ENCODE measurements at regions not wholly inside any gene's neighbourhood (a gene's known extent, or its start where the extent isn't known, plus 50 kb on each side); places are given as distances from the start of the nearest gene placed in this dataset.

DNA sequence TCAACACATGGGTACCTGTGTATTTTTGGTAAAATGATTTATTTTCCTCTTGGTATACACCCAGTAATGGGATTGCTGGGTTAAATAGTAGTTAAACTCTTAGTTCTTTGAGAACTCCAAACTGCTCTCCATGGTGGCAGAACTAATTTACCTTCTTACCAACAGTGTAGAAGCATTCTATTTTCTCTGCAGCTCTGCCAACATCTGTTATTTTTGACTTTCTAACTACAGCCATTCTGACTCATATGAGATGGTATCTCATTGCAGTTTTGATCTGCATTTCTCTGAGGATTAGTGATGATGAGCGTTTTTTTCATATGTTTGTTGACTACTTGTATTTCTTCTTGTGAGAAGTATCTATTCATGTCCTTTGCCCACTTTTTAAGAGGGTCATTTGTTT, 180.6 kb downstream of the FSIP2 start:
- TF ChIP-seq, protein P1, sequence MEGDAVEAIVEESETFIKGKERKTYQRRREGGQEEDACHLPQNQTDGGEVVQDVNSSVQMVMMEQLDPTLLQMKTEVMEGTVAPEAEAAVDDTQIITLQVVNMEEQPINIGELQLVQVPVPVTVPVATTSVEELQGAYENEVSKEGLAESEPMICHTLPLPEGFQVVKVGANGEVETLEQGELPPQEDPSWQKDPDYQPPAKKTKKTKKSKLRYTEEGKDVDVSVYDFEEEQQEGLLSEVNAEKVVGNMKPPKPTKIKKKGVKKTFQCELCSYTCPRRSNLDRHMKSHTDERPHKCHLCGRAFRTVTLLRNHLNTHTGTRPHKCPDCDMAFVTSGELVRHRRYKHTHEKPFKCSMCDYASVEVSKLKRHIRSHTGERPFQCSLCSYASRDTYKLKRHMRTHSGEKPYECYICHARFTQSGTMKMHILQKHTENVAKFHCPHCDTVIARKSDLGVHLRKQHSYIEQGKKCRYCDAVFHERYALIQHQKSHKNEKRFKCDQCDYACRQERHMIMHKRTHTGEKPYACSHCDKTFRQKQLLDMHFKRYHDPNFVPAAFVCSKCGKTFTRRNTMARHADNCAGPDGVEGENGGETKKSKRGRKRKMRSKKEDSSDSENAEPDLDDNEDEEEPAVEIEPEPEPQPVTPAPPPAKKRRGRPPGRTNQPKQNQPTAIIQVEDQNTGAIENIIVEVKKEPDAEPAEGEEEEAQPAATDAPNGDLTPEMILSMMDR (conservative IDR thresholded peaks at IDR 0.05; ENCODE audit: control insufficient read depth, insufficient read depth, low read depth, low read length) = no peak
- H3K4me3 ChIP-seq (ENCODE audit: control insufficient read depth, low read depth, low read length) = no peak overlapping the region
- peak; percentile 23 for DNase-seq (ENCODE audit: low read depth)

DNA sequence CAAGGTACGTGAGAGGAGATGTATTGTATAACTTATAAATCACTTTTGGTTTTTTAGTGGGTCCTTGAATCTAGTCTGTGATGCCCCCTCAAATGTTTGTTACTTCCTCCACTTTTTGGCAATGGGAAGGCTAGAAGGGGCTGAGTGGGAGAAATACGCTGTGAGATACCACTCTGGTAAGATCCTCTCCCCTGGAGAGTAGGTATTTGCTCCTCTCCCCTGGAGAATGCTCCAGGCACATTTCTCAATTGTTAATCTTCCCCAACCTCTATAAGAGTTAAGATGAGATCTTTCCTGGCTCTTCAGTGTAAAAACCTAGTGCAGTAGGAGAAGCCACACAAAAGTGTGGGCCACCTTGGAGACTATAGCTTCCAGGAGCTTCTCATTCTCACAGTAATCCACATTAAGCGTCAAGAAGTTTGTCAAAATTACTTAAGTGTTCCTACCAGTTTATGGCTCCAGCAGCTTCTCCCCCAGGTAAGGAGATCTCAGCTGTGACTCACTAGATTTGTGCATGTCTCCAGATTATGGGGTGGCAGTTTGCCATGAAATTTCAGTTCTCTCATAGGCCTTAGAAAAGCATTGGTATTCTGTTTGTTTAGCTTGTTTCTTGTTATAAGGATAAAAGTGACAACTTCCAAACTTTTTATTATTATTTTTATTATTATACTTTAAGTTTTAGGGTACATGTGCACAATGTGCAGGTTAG, 182.6 kb downstream of the FSIP2 start:
- TF ChIP-seq, protein P1 (conservative IDR thresholded peaks at IDR 0.05; ENCODE audit: control insufficient read depth, insufficient read depth, low read depth, low read length) = no peak
- DNase-seq (ENCODE audit: low read depth) = peak; percentile 0
- no peak overlapping the region for H3K4me3 ChIP-seq (ENCODE audit: control insufficient read depth, low read depth, low read length)

DNA sequence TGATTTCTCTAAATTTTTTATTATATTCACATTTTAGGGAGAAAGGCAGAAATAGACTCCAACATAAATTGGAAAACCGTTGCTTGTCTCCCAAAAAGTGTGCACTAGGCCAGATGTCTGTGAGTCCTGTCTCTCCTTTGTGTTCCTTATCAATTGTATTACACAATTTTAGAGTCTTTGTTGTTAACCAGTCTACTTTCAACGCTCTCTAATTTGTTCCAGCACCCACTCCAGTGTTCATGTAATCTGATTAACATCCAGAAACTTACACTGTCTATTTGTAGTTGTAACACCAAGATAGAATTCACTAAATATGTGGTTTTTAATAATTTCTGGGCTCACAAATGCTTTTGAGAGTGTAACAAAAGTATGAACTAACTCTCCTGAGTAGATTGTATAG, 195.6 kb downstream of the FSIP2 start:
- DNase-seq (ENCODE audit: low read depth) = no peak
- H3K4me3 ChIP-seq (ENCODE audit: control insufficient read depth, low read depth, low read length) = no peak overlapping the region
- TF ChIP-seq, protein P1 (conservative IDR thresholded peaks at IDR 0.05; ENCODE audit: control insufficient read depth, insufficient read depth, low read depth, low read length) = no peak

DNA sequence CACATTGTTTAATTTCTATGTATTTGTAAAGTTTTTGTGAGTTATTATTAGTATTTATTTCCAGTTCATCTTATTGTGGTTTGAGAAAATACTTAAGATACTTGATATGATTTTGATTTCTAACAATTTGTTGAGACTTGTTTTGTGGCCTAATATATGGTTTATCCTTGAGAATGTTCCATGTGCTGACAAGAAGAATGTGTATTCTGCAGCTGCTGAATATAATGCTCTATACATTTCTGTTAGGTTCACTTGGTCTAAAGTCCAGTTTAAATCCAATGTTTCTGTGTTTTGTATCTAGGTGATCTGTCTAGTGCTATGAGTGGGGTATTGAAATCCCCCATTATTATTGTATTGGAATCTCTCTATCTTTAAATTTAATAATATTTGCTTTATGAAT, 201.3 kb downstream of the FSIP2 start:
- H3K4me3 ChIP-seq (ENCODE audit: control insufficient read depth, low read depth, low read length) = no peak overlapping the region
- TF ChIP-seq, protein P1 (conservative IDR thresholded peaks at IDR 0.05; ENCODE audit: control insufficient read depth, insufficient read depth, low read depth, low read length) = no peak
- DNase-seq (ENCODE audit: low read depth) = no peak

DNA sequence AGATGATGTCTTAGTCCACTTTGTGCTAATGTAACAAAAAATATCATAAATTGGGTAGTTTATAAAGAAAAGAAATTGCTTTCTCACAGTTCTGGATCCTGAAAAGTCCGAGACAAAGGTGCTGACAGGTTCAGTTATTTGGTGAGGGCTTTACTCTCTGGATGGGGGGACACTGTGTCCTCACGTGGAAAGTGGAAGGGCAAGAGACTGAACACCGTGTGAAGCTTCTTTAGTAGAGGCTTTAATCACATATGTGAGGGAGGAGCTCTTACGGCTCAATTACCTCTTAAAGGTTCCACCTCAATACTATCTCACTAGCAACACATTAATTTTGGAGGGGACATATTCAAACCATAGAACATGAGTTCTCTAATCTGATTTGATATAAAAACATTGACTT, 204.3 kb downstream of the FSIP2 start:
- TF ChIP-seq, protein P1 (conservative IDR thresholded peaks at IDR 0.05; ENCODE audit: control insufficient read depth, insufficient read depth, low read depth, low read length) = no peak
- DNase-seq (ENCODE audit: low read depth) = no peak
- H3K4me3 ChIP-seq (ENCODE audit: control insufficient read depth, low read depth, low read length) = no peak overlapping the region

DNA sequence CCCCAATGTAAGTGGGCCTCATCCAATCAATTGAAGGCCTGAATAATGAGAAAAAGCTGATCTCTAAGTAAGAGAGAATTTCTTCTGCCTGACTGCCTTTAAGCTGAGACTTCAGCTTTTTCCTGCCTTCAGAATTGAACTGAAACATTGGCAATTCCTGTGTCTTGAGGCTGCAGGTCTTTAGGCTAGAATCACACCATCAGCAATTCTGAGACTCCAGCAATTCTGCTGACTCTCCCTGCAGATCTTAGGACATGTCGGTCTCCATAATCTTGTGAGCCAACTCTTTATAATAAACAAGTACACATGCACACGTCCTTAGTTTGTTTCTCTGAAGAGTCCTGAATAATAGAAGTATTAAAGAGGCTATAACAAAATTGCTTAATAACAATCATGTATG, 209.1 kb downstream of the FSIP2 start:
- TF ChIP-seq, protein P1 (conservative IDR thresholded peaks at IDR 0.05; ENCODE audit: control insufficient read depth, insufficient read depth, low read depth, low read length) = no peak
- DNase-seq (ENCODE audit: low read depth) = no peak
- no peak overlapping the region for H3K4me3 ChIP-seq (ENCODE audit: control insufficient read depth, low read depth, low read length)

DNA sequence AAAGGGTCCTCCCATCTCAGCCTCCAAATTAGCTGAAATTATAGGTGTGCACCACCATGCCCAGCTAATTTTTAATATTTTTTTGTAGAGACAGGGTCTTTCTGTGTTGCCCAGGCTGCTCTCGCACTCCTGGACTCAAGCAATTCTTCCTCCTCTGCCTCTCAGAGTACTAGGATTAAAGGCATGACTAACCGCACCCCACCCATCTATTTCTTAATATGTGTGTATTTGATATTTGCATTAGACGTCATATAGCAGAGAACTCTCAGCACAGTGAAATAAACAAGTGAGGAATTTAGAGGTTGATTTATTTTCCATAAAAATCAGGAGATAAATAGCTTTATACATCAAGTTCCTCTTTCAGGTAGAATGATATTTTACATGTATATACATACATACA, 213.5 kb downstream of the FSIP2 start:
- TF ChIP-seq, protein P1 (conservative IDR thresholded peaks at IDR 0.05; ENCODE audit: control insufficient read depth, insufficient read depth, low read depth, low read length) = no peak
- no peak overlapping the region for H3K4me3 ChIP-seq (ENCODE audit: control insufficient read depth, low read depth, low read length)

More for the DNA sequence above, 213.5 kb downstream of the FSIP2 start:
- no peak for DNase-seq (ENCODE audit: low read depth)
